GM12878 (cell line): ENCODE measurements at regions not wholly inside any gene's neighbourhood (a gene's known extent, or its start where the extent isn't known, plus 50 kb on each side); places are given as distances from the start of the nearest gene placed in this dataset.

Experiments used
- ATAC-seq: fragments of 200-7000 bp; cut with Tn5 transposase; 3 replicates; pipeline ENCODE4 v1.9.1; 2020; ENCODE audit warnings: mild to moderate bottlenecking, moderate library complexity
- BruUV-seq: library from RNA; stranded (reverse); fragments of 400-500 nt; replicated peaks from 2 replicates; lab custom pipeline; 2021; lab: Mats Ljungman, UMichigan
- CTCF ChIA-PET: fragments of 300-600 bp; sonication (Branson Sonifier 250); formaldehyde crosslinking; extraction: SDS; loops from one replicate; lab custom pipeline; 2021; ENCODE audit warnings: inconsistent platforms; lab: Yijun Ruan, JAX
- POLR2A ChIA-PET: fragments of 350-600 bp; formaldehyde crosslinking; extraction: SDS; loops from one replicate; lab custom pipeline; 2021; ENCODE audit warnings: inconsistent platforms; lab: Charles Lee
- RAD21 ChIA-PET: fragments of 300-600 bp; sonication (Branson Sonifier 250); formaldehyde crosslinking; loops from one replicate; lab custom pipeline; 2023; ENCODE audit warnings: antibody characterized with exemption; ENCODE audit not compliant: unreplicated experiment; lab: Charles Lee
- SMC1A ChIA-PET: fragments of 300-600 bp; sonication (Branson Sonifier 250); formaldehyde crosslinking; loops from one replicate; lab custom pipeline; 2023; ENCODE audit not compliant: unreplicated experiment, uncharacterized antibody; lab: Charles Lee
- DNase-seq: peaks from one replicate; pipeline ENCODE4 v3.0.0-alpha.2; 2011; ENCODE audit warnings: low read depth, low spot score
- FAIRE-seq: peaks from 3 replicates; lab custom pipeline; 2011; peaks lifted over from hg19 to GRCh38; lab: Jason Lieb, UNC
- H2AFZ ChIP-seq: 2 replicates; pipeline ENCODE4 v1.6.0; 2011; ENCODE audit warnings: low read depth, low read length, control low read depth; ENCODE audit not compliant: control insufficient read depth
- H3K27ac ChIP-seq: 2 replicates; pipeline ENCODE4 v1.5.1; 2011; ENCODE audit warnings: control low read depth; ENCODE audit not compliant: control insufficient read depth, insufficient read depth
- H3K27me3 ChIP-seq, 2 experiments: replicated peaks in 1 of 2; 2 replicates each; pipeline versions ENCODE4 v1.6.0 to v1.6.1; 2011; ENCODE audit warnings: low read length in 1 of 2; ENCODE audit not compliant: control insufficient read depth in 2 of 2, insufficient read depth in 2 of 2
- H3K36me3 ChIP-seq, 2 experiments: 2 replicates each; pipeline ENCODE4 v1.5.1; 2011; ENCODE audit warnings: low read length in 1 of 2; ENCODE audit not compliant: control insufficient read depth in 2 of 2, insufficient read depth in 2 of 2
- H3K4me1 ChIP-seq: 2 replicates; pipeline ENCODE4 v1.6.1; 2011; ENCODE audit warnings: mild to moderate bottlenecking, low read length, moderate library complexity, mixed read lengths; ENCODE audit not compliant: control insufficient read depth, insufficient read depth
- H3K4me2 ChIP-seq: 2 replicates; pipeline ENCODE4 v1.6.0; 2011; ENCODE audit warnings: control low read depth; ENCODE audit not compliant: control insufficient read depth, insufficient read depth
- H3K4me3 ChIP-seq: fragments of 200-600 bp; sonication (generic); 2 replicates; pipeline ENCODE4 v1.5.1; 2016
- H3K79me2 ChIP-seq: 2 replicates; pipeline ENCODE4 v1.6.0; 2011; ENCODE audit warnings: low read length; ENCODE audit not compliant: control insufficient read depth, insufficient read depth
- H3K9ac ChIP-seq: 2 replicates; pipeline ENCODE4 v1.8.0; 2011; ENCODE audit warnings: low read length, control low read depth, mixed read lengths; ENCODE audit not compliant: control insufficient read depth, insufficient read depth
- H3K9me3 ChIP-seq: replicated peaks from 3 replicates; pipeline ENCODE4 v1.5.1; 2011; ENCODE audit warnings: mild to moderate bottlenecking, low read length; ENCODE audit not compliant: control insufficient read depth, insufficient read depth
- H4K20me1 ChIP-seq: 2 replicates; pipeline ENCODE4 v1.6.0; 2011; ENCODE audit not compliant: control insufficient read depth, insufficient read depth
- EP300 ChIP-seq, 2 experiments: fragments of 150-350 bp in 1 of 2; IDR thresholded peaks; 2 replicates each; pipeline ENCODE4 v1.6.1; 2011 to 2012; ENCODE audit warnings: low read depth in 2 of 2, low read length in 2 of 2, borderline replicate concordance in 1 of 2, improper control_type of control experiment in 1 of 2, inconsistent platforms in 1 of 2; ENCODE audit not compliant: control insufficient read depth in 1 of 2
- ESRRA ChIP-seq: IDR thresholded peaks from 2 replicates; pipeline ENCODE4 v1.6.1; 2012; ENCODE audit warnings: mild to moderate bottlenecking, low read length, improper control_type of control experiment
- FOXK2 ChIP-seq: fragments of 450-650 bp; IDR thresholded peaks from 2 replicates; pipeline ENCODE4 v1.6.1; 2017; ENCODE audit warnings: mild to moderate bottlenecking, moderate library complexity
- GATAD2B ChIP-seq: fragments of 450-650 bp; conservative IDR thresholded peaks from 2 replicates; pipeline ENCODE4 v1.6.1; 2017; ENCODE audit warnings: low read depth, mild to moderate bottlenecking, moderate library complexity
- IKZF1 ChIP-seq: fragments of 450-650 bp; conservative IDR thresholded peaks from 2 replicates; pipeline ENCODE4 v1.6.1; 2017; ENCODE audit warnings: antibody characterized with exemption, mild to moderate bottlenecking
- LARP7 ChIP-seq: fragments of 450-650 bp; IDR thresholded peaks from 2 replicates; pipeline ENCODE4 v1.6.1; 2017; ENCODE audit warnings: mild to moderate bottlenecking
- MXI1 ChIP-seq: fragments of 150-350 bp; IDR thresholded peaks from 2 replicates; pipeline ENCODE4 v1.6.1; 2011; ENCODE audit warnings: low read depth, mild to moderate bottlenecking, inconsistent platforms, low read length, improper control_type of control experiment
- MYC ChIP-seq: IDR thresholded peaks from 2 replicates; pipeline ENCODE4 v1.6.1; 2011; ENCODE audit warnings: mild to moderate bottlenecking, low read length, moderate library complexity, inconsistent platforms; ENCODE audit not compliant: insufficient read depth, insufficient replicate concordance, insufficient read length, severe bottlenecking
- NFYB ChIP-seq: IDR thresholded peaks from 2 replicates; pipeline ENCODE4 v1.6.1; 2011; ENCODE audit warnings: low read depth, mild to moderate bottlenecking, low read length, improper control_type of control experiment, moderate library complexity; ENCODE audit not compliant: insufficient read depth
- NR2C2 ChIP-seq: IDR thresholded peaks from 2 replicates; pipeline ENCODE4 v1.6.1; 2011; ENCODE audit warnings: borderline replicate concordance, low read depth; ENCODE audit not compliant: control insufficient read depth, insufficient read length
- PRDM15 ChIP-seq: fragments of 450-650 bp; formaldehyde crosslinking; IDR thresholded peaks from 2 replicates; pipeline ENCODE4 v1.4.0; 2020; ENCODE audit warnings: mild to moderate bottlenecking, moderate library complexity
- ZBTB40 ChIP-seq: fragments of 450-650 bp; IDR thresholded peaks from 2 replicates; pipeline ENCODE4 v1.6.1; 2016; ENCODE audit warnings: mild to moderate bottlenecking, moderate library complexity, borderline replicate concordance
- WGBS: methylation state at CpG from one replicate; pipeline ENCODE4 v1.1.6; 2016; ENCODE audit warnings: low lambda C conversion rate; ENCODE audit not compliant: insufficient replicate concordance, insufficient coverage; ENCODE audit errors: missing lambda C conversion rate; 5-methylcytosine and 5-hydroxymethylcytosine counted together
- in situ Hi-C: fragments of 300-500 bp; cut with MboI; formaldehyde crosslinking; loops from 9 replicates; pipeline ENCODE4 v1.14.3; 2018; ENCODE audit warnings: mixed read lengths
- intact Hi-C: fragments of 100-400 bp; cut with micrococcal nuclease; formaldehyde crosslinking; loops from one replicate; pipeline ENCODE4 v1.14.2; 2022; ENCODE audit not compliant: unreplicated experiment

DNA sequence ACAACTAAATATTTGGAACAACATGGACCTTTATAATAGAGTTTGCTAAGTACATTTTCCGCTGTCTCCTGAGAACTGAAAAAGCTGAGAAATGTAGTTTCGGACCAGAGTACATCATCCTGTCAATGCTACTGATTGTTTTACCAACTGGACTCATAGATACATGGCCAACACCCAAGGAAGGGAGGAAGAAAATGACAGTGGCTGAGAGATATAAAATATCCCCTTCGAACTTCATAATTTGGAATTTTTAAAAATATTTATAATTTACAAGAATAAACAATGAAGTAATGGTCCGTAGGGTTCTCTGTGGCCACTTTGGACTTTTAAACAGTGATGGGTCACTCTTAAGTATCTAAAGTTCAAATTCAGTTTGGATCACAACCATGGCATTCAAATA lies 1042.7 kb downstream of the MCTP2 start:
- Histone ChIP-seq H3K4me1 (no peaks in the 10 kb centered on the region), H3K9me3 (no peaks in the 10 kb centered on the region), H3K27ac (no peak overlapping the region), H3K9ac (no peak overlapping the region), H3K27me3 (no peaks in the 10 kb centered on the region), H2AFZ (no peak overlapping the region), H3K4me2 (no peak overlapping the region), H3K79me2 (no peaks in the 10 kb centered on the region), H3K36me3 (no peaks in the 10 kb centered on the region), H3K4me3 (no peak overlapping the region), H4K20me1 (no peaks in the 10 kb centered on the region)
- 7% methylated on average over 4 of the region's 4 CpGs for WGBS
- in situ Hi-C loops (no loop called here), intact Hi-C loops (no loop called here)
- no TSS peak for BruUV-seq
- RAD21 ChIA-PET = interaction anchor here (0.6 to 1.0 kb wide), 2 partner anchors 16 to 1538 kb away, joined by 3 read pairs; no protein-coding TSS in a partner anchor
- no peak for DNase-seq
- CTCF ChIA-PET = interaction anchor here (1.2 to 10.1 kb wide), 2 partner anchors 9 to 17 kb away, joined by 3 to 72 read pairs; no protein-coding TSS in a partner anchor
- SMC1A ChIA-PET = interaction anchor here (0.9 to 22.3 kb wide), 3 partner anchors 10 to 23 kb away, joined by 3 to 310 read pairs (median 25); no protein-coding TSS in a partner anchor
- TF ChIP-seq NR2C2 (no peak), PRDM15 (CRISPR knock-in tag) (no peak), IKZF1 (no peak), MYC (no peak), MXI1 (no peak), FOXK2 (no peak), LARP7 (no peak), ESRRA (no peak), EP300 (IDR thresholded peaks at IDR 0.05; ENCODE audit: borderline replicate concordance in 1 of 2, control insufficient read depth in 1 of 2, low read depth in 2 of 2, low read length in 2 of 2) (no peak), NFYB (no peak), GATAD2B (no peak), ZBTB40 (no peak)
- POLR2A ChIA-PET = interaction anchor here (0.9 kb wide), 1 partner anchor 10 kb away, joined by 8 read pairs; no protein-coding TSS in a partner anchor
- ATAC-seq = no peak
- FAIRE-seq = no peak
